Fibroblast of lung (primary cell): ENCODE measurements at regions not wholly inside any gene's neighbourhood (a gene's known extent, or its start where the extent isn't known, plus 50 kb on each side); places are given as distances from the start of the nearest gene placed in this dataset.

Experiments
- DNase-seq, 2 donors: peaks; one replicate each; pipeline versions ENCODE4 v3.0.0 to v3.0.0-alpha.2; 2010; ENCODE audit warnings: low read depth in 2 of 2
- H2AFZ ChIP-seq: 2 replicates; pipeline ENCODE4 v1.5.1; 2012; ENCODE audit warnings: low read length, control low read depth, inconsistent platforms
- H3K27ac ChIP-seq: 2 replicates; pipeline ENCODE4 v1.5.1; 2011; ENCODE audit warnings: low read length, control low read depth; ENCODE audit not compliant: insufficient read depth
- H3K27me3 ChIP-seq: 2 replicates; pipeline ENCODE4 v1.5.1; 2011; ENCODE audit warnings: mild to moderate bottlenecking, low read length; ENCODE audit not compliant: control insufficient read depth, insufficient read depth
- H3K36me3 ChIP-seq: 2 replicates; pipeline ENCODE4 v1.5.1; 2011; ENCODE audit warnings: low read length; ENCODE audit not compliant: control insufficient read depth, insufficient read depth
- H3K4me1 ChIP-seq: 2 replicates; pipeline ENCODE4 v1.5.1; 2011; ENCODE audit warnings: low read length; ENCODE audit not compliant: control insufficient read depth, insufficient read depth; ENCODE audit errors: extremely low read depth
- H3K4me2 ChIP-seq: 2 replicates; pipeline ENCODE4 v1.5.1; 2011; ENCODE audit warnings: low read length, control low read depth; ENCODE audit not compliant: insufficient read depth; ENCODE audit errors: extremely low read depth
- H3K4me3 ChIP-seq, 4 experiments: fragments of 200-600 bp in 1 of 4; sonication (generic) in 1 of 4; replicated peaks in 1 of 4; 2 replicates each; pipeline ENCODE4 v1.5.1; 2011 to 2016; ENCODE audit warnings: low read length in 4 of 4, low read depth in 3 of 4, mild to moderate bottlenecking in 3 of 4, control low read depth in 2 of 4, inconsistent platforms in 1 of 4, mixed read lengths in 1 of 4; ENCODE audit not compliant: insufficient read depth in 1 of 4; ENCODE audit errors: control extremely low read depth in 1 of 4
- H3K79me2 ChIP-seq: 2 replicates; pipeline ENCODE4 v1.5.1; 2012; ENCODE audit warnings: mild to moderate bottlenecking, low read length, inconsistent platforms; ENCODE audit not compliant: control insufficient read depth, insufficient read depth
- H3K9ac ChIP-seq: 2 replicates; pipeline ENCODE4 v1.5.1; 2011; ENCODE audit warnings: mild to moderate bottlenecking, low read length, control low read depth; ENCODE audit not compliant: insufficient read depth
- H3K9me3 ChIP-seq: 2 replicates; pipeline ENCODE4 v1.5.1; 2012; ENCODE audit warnings: low read depth, low read length; ENCODE audit not compliant: control insufficient read depth, insufficient read depth
- H4K20me1 ChIP-seq: 2 replicates; pipeline ENCODE4 v1.5.1; 2011; ENCODE audit warnings: low read length; ENCODE audit not compliant: control insufficient read depth, insufficient read depth; ENCODE audit errors: extremely low read depth
- EZH2 ChIP-seq: IDR thresholded peaks from 2 replicates; pipeline ENCODE4 v1.5.1; 2012; ENCODE audit warnings: low read length, control low read depth, mild to moderate bottlenecking; ENCODE audit errors: missing control alignments
- TF ChIP-seq, protein P1 (sequence below), 2 donors: IDR thresholded peaks in 1 of 2; conservative IDR thresholded peaks in 1 of 2; 1 replicate in 1 of 2; 2 replicates in 1 of 2; pipeline ENCODE4 v1.5.1; 2011 to 2012; ENCODE audit warnings: low read length in 2 of 2, control low read depth in 1 of 2, inconsistent platforms in 1 of 2, low read depth in 1 of 2, mild to moderate bottlenecking in 1 of 2

GRCh38 chr2:34724107-34724506, 1125.0 kb upstream of the FAM98A start:
- Histone ChIP-seq H3K4me1 (no peaks in the 10 kb centered on the region), H3K9me3 (no peaks in the 10 kb centered on the region), H4K20me1 (no peaks in the 10 kb centered on the region), H3K9ac (no peak overlapping the region), H3K4me3 (no peak overlapping the region), H3K79me2 (no peaks in the 10 kb centered on the region), H3K27ac (no peak overlapping the region), H3K4me2 (no peak overlapping the region), H3K27me3 (no peaks in the 10 kb centered on the region), H3K36me3 (no peaks in the 10 kb centered on the region), H2AFZ (no peak overlapping the region)
- no peak for DNase-seq
- TF ChIP-seq, protein P1, sequence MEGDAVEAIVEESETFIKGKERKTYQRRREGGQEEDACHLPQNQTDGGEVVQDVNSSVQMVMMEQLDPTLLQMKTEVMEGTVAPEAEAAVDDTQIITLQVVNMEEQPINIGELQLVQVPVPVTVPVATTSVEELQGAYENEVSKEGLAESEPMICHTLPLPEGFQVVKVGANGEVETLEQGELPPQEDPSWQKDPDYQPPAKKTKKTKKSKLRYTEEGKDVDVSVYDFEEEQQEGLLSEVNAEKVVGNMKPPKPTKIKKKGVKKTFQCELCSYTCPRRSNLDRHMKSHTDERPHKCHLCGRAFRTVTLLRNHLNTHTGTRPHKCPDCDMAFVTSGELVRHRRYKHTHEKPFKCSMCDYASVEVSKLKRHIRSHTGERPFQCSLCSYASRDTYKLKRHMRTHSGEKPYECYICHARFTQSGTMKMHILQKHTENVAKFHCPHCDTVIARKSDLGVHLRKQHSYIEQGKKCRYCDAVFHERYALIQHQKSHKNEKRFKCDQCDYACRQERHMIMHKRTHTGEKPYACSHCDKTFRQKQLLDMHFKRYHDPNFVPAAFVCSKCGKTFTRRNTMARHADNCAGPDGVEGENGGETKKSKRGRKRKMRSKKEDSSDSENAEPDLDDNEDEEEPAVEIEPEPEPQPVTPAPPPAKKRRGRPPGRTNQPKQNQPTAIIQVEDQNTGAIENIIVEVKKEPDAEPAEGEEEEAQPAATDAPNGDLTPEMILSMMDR (conservative IDR thresholded peaks at IDR 0.05 in 1 of 2, IDR thresholded peaks at IDR 0.05 in 1 of 2; ENCODE audit: low read depth in 1 of 2, low read length in 2 of 2): no peak
- TF ChIP-seq EZH2: no peak

- no peaks in the 10 kb centered on the region for H3K9me3 ChIP-seq
- TF ChIP-seq EZH2: no peak
- TF ChIP-seq, protein P1 (conservative IDR thresholded peaks at IDR 0.05 in 1 of 2, IDR thresholded peaks at IDR 0.05 in 1 of 2; ENCODE audit: low read depth in 1 of 2, low read length in 2 of 2): no peak
- no peak overlapping the region for H3K27ac ChIP-seq
- no peaks in the 10 kb centered on the region for H4K20me1 ChIP-seq
- H3K9ac ChIP-seq: no peak overlapping the region
- H3K36me3 ChIP-seq: no peaks in the 10 kb centered on the region
- no peaks in the 10 kb centered on the region for H3K79me2 ChIP-seq
- H2AFZ ChIP-seq: no peak overlapping the region
- H3K4me3 ChIP-seq: no peak overlapping the region
- no peak overlapping the region for H3K4me2 ChIP-seq
- H3K27me3 ChIP-seq: no peaks in the 10 kb centered on the region
- H3K4me1 ChIP-seq: no peaks in the 10 kb centered on the region
- no peak for DNase-seq
Measured at GRCh38 chr2:34723683-34724082, 1124.6 kb upstream of the FAM98A start.

DNA sequence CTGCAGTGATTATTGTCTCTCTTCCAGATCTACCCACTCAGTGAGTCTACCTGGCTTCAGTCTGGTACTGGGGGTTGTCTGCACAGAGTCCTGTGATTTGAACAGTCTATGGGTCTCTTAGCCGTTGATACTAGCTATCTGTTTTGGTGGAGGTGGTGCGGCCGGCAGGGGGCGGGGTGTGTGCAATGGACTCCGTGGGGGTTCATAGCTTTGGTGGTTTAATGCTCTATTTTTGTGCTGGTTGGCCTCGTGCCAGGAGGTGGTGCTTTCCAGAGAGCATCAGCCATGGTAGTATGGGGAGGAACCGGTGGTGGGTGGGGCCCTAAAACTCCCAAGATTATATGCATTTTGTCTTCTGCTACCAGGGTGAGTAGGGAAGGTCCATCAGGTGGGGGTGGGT, 1120.1 kb upstream of the FAM98A start:
- no peaks in the 10 kb centered on the region for H3K79me2 ChIP-seq
- no peaks in the 10 kb centered on the region for H3K36me3 ChIP-seq
- no peaks in the 10 kb centered on the region for H4K20me1 ChIP-seq
- no peaks in the 10 kb centered on the region for H3K9me3 ChIP-seq
- H3K9ac ChIP-seq: no peak overlapping the region
- no peak overlapping the region for H2AFZ ChIP-seq
- H3K4me3 ChIP-seq: no peak overlapping the region
- no peaks in the 10 kb centered on the region for H3K27me3 ChIP-seq
- no peak for DNase-seq
- TF ChIP-seq, protein P1 (conservative IDR thresholded peaks at IDR 0.05 in 1 of 2, IDR thresholded peaks at IDR 0.05 in 1 of 2; ENCODE audit: low read depth in 1 of 2, low read length in 2 of 2): no peak
- TF ChIP-seq EZH2: no peak
- no peak overlapping the region for H3K4me2 ChIP-seq
- H3K27ac ChIP-seq: no peak overlapping the region
- no peaks in the 10 kb centered on the region for H3K4me1 ChIP-seq
